ENCODE measurements at regions not wholly inside any gene's neighbourhood (a gene's known extent, or its start where the extent isn't known, plus 50 kb on each side); places are given as distances from the start of the nearest gene placed in this dataset.

- no peak for DNase-seq
- Histone ChIP-seq H3K27me3 (ENCODE audit: insufficient read depth, low read length) (no peaks in the 10 kb centered on the region), H4K8ac (ENCODE audit: low read depth, low read length) (no peak overlapping the region), H3K79me2 (ENCODE audit: control insufficient read depth, insufficient read depth, low read length, poor library complexity) (no peaks in the 10 kb centered on the region), H2AK5ac (ENCODE audit: low read length) (no peak overlapping the region), H2BK12ac (ENCODE audit: low read length) (no peak overlapping the region), H3K18ac (ENCODE audit: low read length) (no peak overlapping the region), H4K91ac (ENCODE audit: low read depth, low read length) (no peak overlapping the region), H3K4me1 (ENCODE audit: control insufficient read depth in 1 of 2, insufficient read depth in 2 of 2, low read length in 2 of 2) (no peaks in the 10 kb centered on the region), H2AFZ (ENCODE audit: insufficient read depth, low read length, poor library complexity) (no peak overlapping the region), H3K4me3 (ENCODE audit: low read depth, low read length) (no peak overlapping the region), H2BK5ac (ENCODE audit: low read depth, low read length, poor library complexity) (no peak overlapping the region), H3K4me2 (ENCODE audit: low read length) (no peak overlapping the region), H3K27ac (ENCODE audit: low read depth, low read length) (no peak overlapping the region), H4K12ac (ENCODE audit: low read depth, low read length) (no peak overlapping the region), H3K36me3 (ENCODE audit: control insufficient read depth in 1 of 2, insufficient read depth in 2 of 2, low read length in 2 of 2) (no peaks in the 10 kb centered on the region), H3K79me1 (ENCODE audit: low read length) (no peaks in the 10 kb centered on the region), H3K23ac (ENCODE audit: low read length) (no peak overlapping the region), H2BK120ac (ENCODE audit: insufficient read depth, low read length, poor library complexity) (no peak overlapping the region), H3K4ac (ENCODE audit: low read depth, low read length) (no peak overlapping the region), H3K14ac (ENCODE audit: low read length) (no peak overlapping the region), H3K9me3 (ENCODE audit: insufficient read depth, low read depth, low read length) (no peaks in the 10 kb centered on the region), H3K9ac (ENCODE audit: low read length) (no peak overlapping the region)
Measured at GRCh38 chr3:118187221-118187620, 847.4 kb downstream of the IGSF11 start.

- no peak overlapping the region for H2AK5ac ChIP-seq (ENCODE audit: low read length)
- no peak overlapping the region for H3K18ac ChIP-seq (ENCODE audit: low read length)
- no peak overlapping the region for H4K8ac ChIP-seq (ENCODE audit: low read depth, low read length)
- no peaks in the 10 kb centered on the region for H3K4me1 ChIP-seq (ENCODE audit: control insufficient read depth in 1 of 2, insufficient read depth in 2 of 2, low read length in 2 of 2)
- no peak overlapping the region for H3K14ac ChIP-seq (ENCODE audit: low read length)
- H2BK5ac ChIP-seq (ENCODE audit: low read depth, low read length, poor library complexity), result no peak overlapping the region
- H2BK120ac ChIP-seq (ENCODE audit: insufficient read depth, low read length, poor library complexity), result no peak overlapping the region
- H3K9me3 ChIP-seq (ENCODE audit: insufficient read depth, low read depth, low read length), result no peaks in the 10 kb centered on the region
- H2AFZ ChIP-seq (ENCODE audit: insufficient read depth, low read length, poor library complexity), result no peak overlapping the region
- no peaks in the 10 kb centered on the region for H3K36me3 ChIP-seq (ENCODE audit: control insufficient read depth in 1 of 2, insufficient read depth in 2 of 2, low read length in 2 of 2)
- no CpG with 5 or more reads among the region's 1 CpG for WGBS (ENCODE audit: extremely low coverage, insufficient coverage, insufficient read length)
- no peak overlapping the region for H3K23ac ChIP-seq (ENCODE audit: low read length)
- no peaks in the 10 kb centered on the region for H3K79me2 ChIP-seq (ENCODE audit: control insufficient read depth, insufficient read depth, low read length, poor library complexity)
- H2BK12ac ChIP-seq (ENCODE audit: low read length), result no peak overlapping the region
- DNase-seq, result no peak
- no peaks in the 10 kb centered on the region for H3K27me3 ChIP-seq (ENCODE audit: insufficient read depth, low read length)
- H3K4ac ChIP-seq (ENCODE audit: low read depth, low read length), result no peak overlapping the region
- H4K91ac ChIP-seq (ENCODE audit: low read depth, low read length), result no peak overlapping the region
- no peak overlapping the region for H3K27ac ChIP-seq (ENCODE audit: low read depth, low read length)
- no peak overlapping the region for H4K12ac ChIP-seq (ENCODE audit: low read depth, low read length)
- H3K4me2 ChIP-seq (ENCODE audit: low read length), result no peak overlapping the region
- H3K9ac ChIP-seq (ENCODE audit: low read length), result no peak overlapping the region
- no peak overlapping the region for H3K4me3 ChIP-seq (ENCODE audit: low read depth, low read length)
- H3K79me1 ChIP-seq (ENCODE audit: low read length), result no peaks in the 10 kb centered on the region
Measured at GRCh38 chr3:118196183-118196582, 838.5 kb downstream of the IGSF11 start.

GRCh38 chr3:118199044-118199443 lies 835.6 kb downstream of the IGSF11 start:
- no peak overlapping the region for H3K18ac ChIP-seq (ENCODE audit: low read length)
- no CpG with 5 or more reads among the region's 4 CpGs for WGBS (ENCODE audit: extremely low coverage, insufficient coverage, insufficient read length)

GRCh38 chr3:118204052-118204656 lies 830.5 kb downstream of the IGSF11 start:
- Histone ChIP-seq H3K14ac (ENCODE audit: low read length) (no peak overlapping the region), H3K23ac (ENCODE audit: low read length) (no peak overlapping the region), H3K27me3 (ENCODE audit: insufficient read depth, low read length) (no peaks in the 10 kb centered on the region), H3K79me1 (ENCODE audit: low read length) (no peaks in the 10 kb centered on the region), H2AFZ (ENCODE audit: insufficient read depth, low read length, poor library complexity) (no peak overlapping the region), H3K4me2 (ENCODE audit: low read length) (no peak overlapping the region), H4K12ac (ENCODE audit: low read depth, low read length) (no peak overlapping the region), H3K4me3 (ENCODE audit: low read depth, low read length) (no peak overlapping the region), H3K4me1 (ENCODE audit: control insufficient read depth in 1 of 2, insufficient read depth in 2 of 2, low read length in 2 of 2) (no peaks in the 10 kb centered on the region), H2BK5ac (ENCODE audit: low read depth, low read length, poor library complexity) (no peak overlapping the region), H3K79me2 (ENCODE audit: control insufficient read depth, insufficient read depth, low read length, poor library complexity) (no peaks in the 10 kb centered on the region), H3K9ac (ENCODE audit: low read length) (no peak overlapping the region), H3K9me3 (ENCODE audit: insufficient read depth, low read depth, low read length) (no peaks in the 10 kb centered on the region), H3K18ac (ENCODE audit: low read length) (no peak overlapping the region), H3K4ac (ENCODE audit: low read depth, low read length) (no peak overlapping the region), H4K91ac (ENCODE audit: low read depth, low read length) (no peak overlapping the region), H2BK12ac (ENCODE audit: low read length) (no peak overlapping the region), H3K27ac (ENCODE audit: low read depth, low read length) (no peak overlapping the region), H2AK5ac (ENCODE audit: low read length) (no peak overlapping the region), H2BK120ac (ENCODE audit: insufficient read depth, low read length, poor library complexity) (no peak overlapping the region), H4K8ac (ENCODE audit: low read depth, low read length) (no peak overlapping the region), H3K36me3 (ENCODE audit: control insufficient read depth in 1 of 2, insufficient read depth in 2 of 2, low read length in 2 of 2) (no peaks in the 10 kb centered on the region)
- no CpG with 5 or more reads among the region's 5 CpGs for WGBS (ENCODE audit: extremely low coverage, insufficient coverage, insufficient read length)
- DNase-seq, result no peak

More at GRCh38 chr3:118199044-118199443, 835.6 kb downstream of the IGSF11 start:
- H2AK5ac ChIP-seq (ENCODE audit: low read length), result no peak overlapping the region
- H3K4me1 ChIP-seq (ENCODE audit: control insufficient read depth in 1 of 2, insufficient read depth in 2 of 2, low read length in 2 of 2), result no peaks in the 10 kb centered on the region
- no peak overlapping the region for H2BK5ac ChIP-seq (ENCODE audit: low read depth, low read length, poor library complexity)
- no peak overlapping the region for H4K8ac ChIP-seq (ENCODE audit: low read depth, low read length)
- H3K36me3 ChIP-seq (ENCODE audit: control insufficient read depth in 1 of 2, insufficient read depth in 2 of 2, low read length in 2 of 2), result no peaks in the 10 kb centered on the region
- H3K4me3 ChIP-seq (ENCODE audit: low read depth, low read length), result no peak overlapping the region
- no peak overlapping the region for H3K4ac ChIP-seq (ENCODE audit: low read depth, low read length)
- H4K91ac ChIP-seq (ENCODE audit: low read depth, low read length), result no peak overlapping the region
- H3K27ac ChIP-seq (ENCODE audit: low read depth, low read length), result no peak overlapping the region
- H3K4me2 ChIP-seq (ENCODE audit: low read length), result no peak overlapping the region
- H3K79me1 ChIP-seq (ENCODE audit: low read length), result no peaks in the 10 kb centered on the region
- H3K9me3 ChIP-seq (ENCODE audit: insufficient read depth, low read depth, low read length), result no peaks in the 10 kb centered on the region
- no peak overlapping the region for H2BK120ac ChIP-seq (ENCODE audit: insufficient read depth, low read length, poor library complexity)
- no peaks in the 10 kb centered on the region for H3K27me3 ChIP-seq (ENCODE audit: insufficient read depth, low read length)
- no peak overlapping the region for H3K23ac ChIP-seq (ENCODE audit: low read length)
- H3K79me2 ChIP-seq (ENCODE audit: control insufficient read depth, insufficient read depth, low read length, poor library complexity), result no peaks in the 10 kb centered on the region
- no peak overlapping the region for H2BK12ac ChIP-seq (ENCODE audit: low read length)
- no peak for DNase-seq
- H2AFZ ChIP-seq (ENCODE audit: insufficient read depth, low read length, poor library complexity), result no peak overlapping the region
- H3K14ac ChIP-seq (ENCODE audit: low read length), result no peak overlapping the region
- no peak overlapping the region for H4K12ac ChIP-seq (ENCODE audit: low read depth, low read length)
- H3K9ac ChIP-seq (ENCODE audit: low read length), result no peak overlapping the region

Measured in trophoblast cell (in vitro differentiated cells and primary cell).